NCI-H1417 treated with DMSO at 0.1 percent for 48 hours (cell line): ENCODE measurements at regions not wholly inside any gene's neighbourhood (a gene's known extent, or its start where the extent isn't known, plus 50 kb on each side); places are given as distances from the start of the nearest gene placed in this dataset.
"Not testable (repeated sequence)": the region's sequence is repeated elsewhere in the genome, so short reads cannot be mapped to it uniquely, and the experiment has no call there.

Experiments
- DNase-seq: peaks from one replicate; lab custom pipeline; 2025; lab: John Stamatoyannopoulos, UW

GRCh38 chr12:124674937-124675336, 107.5 kb upstream of the NCOR2 start:
- no peak for DNase-seq

- DNase-seq: no peak
These were observed 106.6 kb upstream of the NCOR2 start for GRCh38 chr12:124673801-124674617.

DNA sequence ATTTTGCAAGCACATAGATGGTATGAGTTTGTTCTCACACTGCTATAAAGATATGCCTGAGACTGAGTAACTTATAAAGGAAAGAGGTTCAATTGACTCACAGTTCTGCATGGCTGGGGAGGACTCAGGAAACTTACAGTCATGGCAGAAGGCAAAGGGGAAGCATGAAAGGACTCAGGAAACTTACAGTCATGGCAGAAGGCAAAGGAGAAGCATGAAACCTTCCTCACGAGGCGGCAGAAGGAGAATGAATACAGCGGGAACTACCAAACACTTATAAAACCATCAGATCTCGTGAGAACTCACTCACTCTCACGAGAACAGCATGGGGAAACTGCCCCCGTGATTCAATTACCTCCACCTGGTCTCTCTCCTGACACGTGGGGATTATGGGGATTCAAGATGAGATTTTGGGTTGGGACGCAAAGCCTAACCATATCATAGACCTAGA, 101.9 kb upstream of the NCOR2 start:
- DNase-seq: not testable (repeated sequence)

GRCh38 chr12:124668602-124669001, 101.2 kb upstream of the NCOR2 start:
- DNase-seq: no peak

GRCh38 chr12:124667506-124668326, 100.3 kb upstream of the NCOR2 start:
- DNase-seq: peak; percentile 29

DNA sequence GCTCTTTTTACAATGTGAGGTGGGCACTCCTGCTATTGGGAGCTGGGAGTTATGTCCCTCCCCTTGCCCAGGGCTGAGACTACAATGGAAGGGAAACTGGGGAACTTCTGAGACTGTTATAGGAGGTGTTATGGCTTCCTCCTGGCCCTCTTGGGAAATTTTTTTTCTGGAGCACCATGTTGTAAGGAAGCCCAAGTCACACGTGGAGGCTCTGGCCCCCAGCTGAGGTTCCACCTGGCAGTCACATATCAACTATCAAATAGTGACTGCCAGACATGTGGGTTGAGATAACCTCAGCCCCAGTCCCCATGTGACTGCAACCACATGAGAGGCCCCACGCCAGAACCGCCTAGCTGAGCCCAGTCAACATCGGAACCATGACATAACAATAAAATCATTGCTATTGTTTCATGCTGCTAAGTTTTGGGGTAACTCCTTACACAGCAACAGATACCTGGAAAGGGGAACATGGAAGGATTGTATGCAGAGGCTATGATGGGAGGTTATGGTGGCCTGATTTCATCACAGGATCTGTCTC, 99.4 kb upstream of the NCOR2 start:
- no peak for DNase-seq

DNA sequence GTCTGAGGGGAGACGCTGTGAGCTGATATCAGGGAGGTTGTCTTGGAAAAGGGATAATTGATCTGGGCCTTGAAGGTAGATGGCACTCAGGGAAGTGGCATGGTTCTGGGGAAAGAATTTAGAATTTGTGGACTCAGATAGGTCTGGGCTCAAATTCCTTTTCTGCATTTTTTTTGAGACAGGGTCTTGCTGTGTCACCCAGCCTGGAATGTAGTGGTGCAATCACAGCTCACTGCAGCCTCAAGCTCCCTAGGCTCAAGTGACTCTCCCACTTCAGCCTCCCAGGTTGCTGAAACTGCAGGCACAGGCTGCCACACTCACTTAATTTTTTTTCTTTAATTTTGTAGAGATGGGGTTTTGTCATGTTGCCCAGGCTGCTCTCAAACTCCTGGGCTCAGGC, 98.1 kb upstream of the NCOR2 start:
- no peak for DNase-seq

- no peak for DNase-seq
These were observed 97.1 kb upstream of the NCOR2 start for GRCh38 chr12:124664395-124665111.

DNA sequence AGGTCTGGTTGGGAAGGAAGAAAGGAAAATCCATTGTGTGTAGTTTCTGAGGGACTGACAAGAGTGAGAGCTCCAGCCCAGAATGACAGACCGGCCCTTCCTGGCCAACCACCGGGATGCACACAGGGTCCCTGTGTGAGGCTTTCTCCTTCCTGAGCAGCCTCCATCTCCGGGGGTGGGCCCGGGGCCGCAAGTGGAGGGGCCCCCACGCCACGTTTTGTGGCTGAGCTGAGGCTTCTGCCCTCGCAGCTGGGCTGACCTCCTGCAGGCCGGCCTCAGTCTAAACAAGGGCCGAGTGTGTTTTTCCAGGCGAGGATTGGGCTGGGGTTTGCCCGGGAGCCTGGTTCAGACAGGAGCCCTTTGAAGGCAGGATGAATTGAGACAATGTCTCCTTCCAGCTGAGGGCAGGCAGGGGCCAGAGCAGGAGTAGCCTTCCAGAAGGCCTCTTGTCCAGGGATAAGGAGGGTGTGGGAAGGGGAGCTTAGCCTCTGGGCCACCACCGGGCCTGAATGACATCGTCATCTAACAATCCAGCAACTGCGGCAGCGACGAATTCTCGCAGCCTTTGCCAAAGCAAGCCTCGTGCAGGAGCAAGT, 96.5 kb upstream of the NCOR2 start:
- no peak for DNase-seq

GRCh38 chr12:124663206-124663605, 95.8 kb upstream of the NCOR2 start:
- no peak for DNase-seq

- DNase-seq: no peak
These were observed 93.9 kb upstream of the NCOR2 start for GRCh38 chr12:124661341-124661740.

DNA sequence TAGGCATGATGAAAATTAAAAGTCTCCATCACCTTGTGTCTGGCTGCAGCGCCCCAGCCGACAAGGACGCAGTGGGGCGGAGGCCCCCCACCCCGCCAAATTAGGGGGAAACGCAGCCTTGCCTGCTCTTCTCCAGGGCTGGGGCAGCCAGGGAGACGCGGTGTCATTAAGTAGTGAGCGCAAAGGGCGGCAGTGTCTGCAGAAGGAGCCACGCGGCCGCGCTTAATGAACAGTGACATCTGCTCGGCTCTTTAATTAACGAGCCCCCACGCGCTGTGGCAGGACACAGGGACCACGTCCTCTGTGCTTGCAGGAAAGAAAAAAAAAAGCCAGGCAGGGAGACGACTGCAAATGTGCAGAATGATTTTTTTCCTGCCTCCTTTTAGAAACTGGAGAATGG, 93.4 kb upstream of the NCOR2 start:
- DNase-seq: peak; percentile 15

GRCh38 chr12:124658806-124659402, 91.5 kb upstream of the NCOR2 start:
- no peak for DNase-seq

GRCh38 chr12:124658302-124658701, 90.9 kb upstream of the NCOR2 start:
- DNase-seq: no peak

DNA sequence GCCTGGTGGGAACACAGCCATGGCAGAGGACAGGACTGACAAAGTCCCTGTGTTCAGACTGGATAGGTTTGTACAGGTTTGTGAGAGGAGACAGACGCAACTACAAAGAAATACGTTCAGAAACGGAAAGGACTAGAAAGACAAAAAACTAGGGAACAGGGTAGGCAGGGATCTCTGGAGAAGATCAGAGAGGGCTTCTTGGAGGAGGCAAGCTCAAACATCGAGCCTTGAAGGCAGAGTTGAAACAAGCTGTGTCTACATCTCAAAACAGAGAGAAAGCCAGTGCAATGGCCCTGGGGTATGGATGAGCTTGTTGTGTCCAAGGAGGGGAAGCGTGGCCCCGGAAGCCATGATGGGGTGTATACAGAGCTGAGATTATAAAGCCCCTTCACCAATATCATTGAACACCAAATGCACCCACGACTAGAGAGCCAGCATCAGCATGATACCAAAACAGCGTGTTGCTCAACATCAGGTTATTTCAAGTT, 89.6 kb upstream of the NCOR2 start:
- DNase-seq: no peak

DNA sequence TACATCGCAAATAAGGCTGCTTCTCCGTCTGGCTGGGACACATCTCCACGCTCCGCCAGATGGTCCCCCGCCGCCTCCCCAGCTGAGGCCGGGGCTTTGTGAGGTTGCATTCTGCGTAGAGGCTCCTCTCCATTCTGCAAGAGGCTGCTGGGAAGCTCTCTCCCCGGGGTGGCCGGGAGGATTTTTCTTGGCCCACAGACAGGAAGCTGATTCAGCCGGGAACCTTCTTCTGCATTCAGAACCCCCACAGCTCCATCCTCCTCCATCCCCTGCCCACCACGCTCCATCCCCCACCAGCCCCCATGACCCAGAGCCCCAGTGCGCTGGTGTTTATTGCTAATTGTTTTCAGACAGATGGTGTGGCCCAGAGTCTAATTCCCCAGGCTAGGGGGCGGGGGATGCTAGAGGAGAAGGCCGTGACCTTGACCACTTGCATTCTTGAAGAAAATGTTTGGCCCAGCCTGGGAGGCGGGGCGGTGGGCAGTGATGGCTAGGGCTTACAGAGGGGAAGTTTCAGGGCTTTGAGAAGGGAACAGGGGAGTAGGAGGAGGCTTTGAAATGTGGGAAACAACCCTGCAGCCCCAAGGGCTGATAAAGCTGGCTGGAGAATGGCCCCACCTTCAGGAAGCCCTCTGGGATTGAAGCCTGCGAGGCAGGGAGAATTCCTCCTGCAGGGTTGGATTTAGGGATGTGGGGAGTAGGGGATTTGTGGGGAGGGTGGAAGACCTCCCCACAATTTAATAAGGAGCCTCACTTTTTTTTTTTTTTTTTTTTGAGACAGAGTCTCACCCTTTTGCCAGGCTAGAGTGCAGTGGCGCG, 88.5 kb upstream of the NCOR2 start:
- no peak for DNase-seq

DNA sequence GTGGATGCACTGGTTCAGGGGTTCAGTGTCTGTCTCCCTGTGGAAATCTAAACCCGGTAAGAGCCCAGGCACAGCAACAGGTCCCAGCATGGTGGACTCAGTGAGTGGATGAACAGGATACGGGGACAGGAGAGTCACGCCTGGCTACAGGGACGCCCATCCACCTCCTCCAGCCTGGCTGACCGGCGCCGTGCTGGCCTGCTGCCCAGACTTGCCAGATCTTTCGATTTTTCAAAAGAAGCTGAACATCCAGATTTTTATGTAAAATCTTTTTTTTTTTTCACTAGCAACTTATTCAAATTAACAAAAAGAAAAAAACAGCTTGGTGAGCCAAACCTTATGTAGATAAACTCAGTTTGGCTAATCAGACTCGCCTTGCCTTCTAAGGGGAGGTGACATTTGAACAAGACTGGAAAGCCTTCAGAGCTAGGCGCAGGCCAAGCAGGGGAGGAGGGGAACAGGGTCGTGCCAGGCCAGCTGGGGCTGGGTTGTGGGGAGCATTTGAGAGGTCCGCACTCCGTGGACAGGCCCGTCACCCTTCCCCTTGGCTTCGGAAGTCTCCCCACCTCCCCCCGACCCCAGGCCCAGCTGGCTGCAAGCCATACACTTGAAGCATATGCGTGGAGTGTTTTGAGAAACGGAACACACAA, 87.8 kb upstream of the NCOR2 start:
- no peak for DNase-seq

DNA sequence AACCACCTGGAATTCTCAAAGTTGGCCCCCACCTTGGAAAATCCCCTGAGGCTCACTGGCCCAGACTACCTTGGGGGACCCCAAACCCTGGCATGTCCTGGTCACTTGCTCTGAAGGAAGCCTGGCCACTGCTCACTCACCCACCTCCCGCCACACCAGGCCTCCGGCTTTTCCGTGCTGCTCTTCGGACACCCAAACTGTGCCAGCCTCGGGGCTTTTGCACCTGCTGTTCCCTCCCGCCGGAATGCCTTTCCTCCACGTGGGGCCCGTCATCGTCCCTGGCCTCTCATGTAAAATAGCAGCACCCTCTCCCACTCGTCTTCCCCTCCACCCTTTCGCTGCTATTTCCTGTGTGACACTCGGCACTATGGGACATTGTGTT, 87.2 kb upstream of the NCOR2 start:
- no peak for DNase-seq

- no peak for DNase-seq
These were observed 85.9 kb upstream of the NCOR2 start for GRCh38 chr12:124653169-124653931.
